GM18867 (cell line): ENCODE measurements at regions not wholly inside any gene's neighbourhood (a gene's known extent, or its start where the extent isn't known, plus 50 kb on each side); places are given as distances from the start of the nearest gene placed in this dataset.

ENCODE experiments used
- ATAC-seq: cut with Tn5 transposase; IDR thresholded peaks from one replicate; pipeline ENCODE4 v1.9.1; 2021; ENCODE audit warnings: mild to moderate bottlenecking, moderate library complexity; ENCODE audit not compliant: unreplicated experiment

- no peak for ATAC-seq
These were observed 328.9 kb downstream of the NUF2 start for GRCh38 chr1:163650624-163651023.

DNA sequence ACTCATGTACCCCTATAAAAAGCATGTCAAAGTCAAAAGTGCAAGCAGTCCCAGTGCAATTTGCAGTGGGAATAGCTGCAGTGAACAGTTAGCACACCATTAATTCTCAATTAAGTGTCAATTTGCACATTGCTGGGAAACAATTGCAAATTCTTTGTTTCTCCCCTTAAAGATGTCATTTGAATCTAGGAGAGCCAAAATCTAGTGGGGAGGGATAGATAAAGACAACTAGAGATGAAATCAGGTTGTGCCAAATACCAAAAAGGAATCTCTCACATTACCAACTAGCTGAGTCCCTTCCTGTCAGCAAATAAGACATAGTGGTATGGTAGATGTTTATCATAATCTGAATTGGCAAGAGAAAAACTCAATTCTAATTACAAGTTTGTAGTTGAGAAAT lies 330.7 kb downstream of the NUF2 start:
- ATAC-seq: no peak

- no peak for ATAC-seq
These were observed 333.8 kb downstream of the NUF2 start for GRCh38 chr1:163655565-163655964.

- ATAC-seq: no peak
These were observed 334.5 kb downstream of the NUF2 start for GRCh38 chr1:163656095-163656759.

DNA sequence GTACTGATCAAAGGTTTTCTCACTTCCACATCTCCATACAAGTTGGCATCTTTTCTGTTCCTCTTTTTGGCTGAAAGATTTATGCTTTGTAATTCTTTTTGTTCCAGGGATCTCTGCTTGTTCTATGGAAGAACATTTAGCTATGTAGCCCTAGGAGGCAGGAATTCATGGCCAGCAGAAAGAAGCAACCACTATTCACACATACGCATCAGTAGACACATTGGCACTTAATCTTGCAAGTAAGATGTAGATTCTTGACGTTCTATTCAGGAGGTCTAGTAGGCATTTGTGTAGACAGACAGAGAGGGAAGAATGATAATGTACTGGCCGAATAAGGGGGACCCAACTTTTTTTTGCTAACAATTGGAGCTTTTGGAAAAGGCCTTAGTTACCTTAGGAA lies 336.0 kb downstream of the NUF2 start:
- ATAC-seq: no peak

DNA sequence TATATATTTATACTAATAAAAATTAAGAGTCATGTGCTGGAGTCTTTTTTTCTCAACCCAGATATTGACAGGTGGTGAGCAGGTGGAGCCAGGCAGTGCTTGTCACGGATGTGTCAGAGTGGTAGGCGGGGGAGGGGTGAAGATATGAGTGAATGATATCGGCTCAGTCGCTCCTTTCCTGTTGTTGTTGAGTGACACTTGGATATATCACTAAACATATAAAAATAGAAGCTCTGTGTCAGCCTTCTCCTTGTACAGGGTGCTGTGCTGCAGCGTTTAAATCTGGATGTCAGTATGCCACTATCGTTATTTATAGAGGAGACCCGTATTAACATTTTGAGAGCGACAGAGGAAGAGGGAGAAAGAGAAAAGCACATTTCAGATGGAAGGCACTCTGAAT lies 339.6 kb downstream of the NUF2 start:
- no peak for ATAC-seq

DNA sequence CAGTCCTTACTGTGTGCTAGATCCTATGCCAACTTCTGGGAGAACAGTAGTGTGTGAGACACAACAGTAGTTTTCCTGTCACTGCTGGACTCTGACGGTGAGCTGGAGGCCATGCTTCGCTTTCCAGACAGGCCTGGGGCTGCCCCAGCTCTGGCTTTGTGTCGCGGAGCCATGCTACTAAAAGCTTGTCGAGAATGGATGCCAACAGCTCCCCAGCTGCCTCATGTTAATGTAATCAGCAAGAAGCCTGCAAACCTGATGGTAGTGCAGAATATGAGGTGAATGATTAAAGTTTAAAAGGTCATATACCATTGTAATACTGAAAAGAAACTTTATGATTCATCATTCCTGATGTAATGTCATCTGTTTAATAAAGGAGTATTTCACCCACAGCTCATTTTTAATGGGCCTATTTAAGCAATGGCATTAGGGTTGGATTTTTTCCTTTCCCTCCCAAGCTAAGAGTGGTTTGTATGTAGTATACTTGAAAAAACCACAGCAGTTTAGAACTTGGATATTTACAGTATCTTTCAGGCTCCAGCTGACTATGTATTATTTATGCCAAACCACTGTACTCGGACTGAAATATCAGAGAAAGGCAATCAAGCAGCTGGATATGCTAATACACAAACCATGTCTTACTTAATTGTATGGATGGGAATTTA lies 343.0 kb downstream of the NUF2 start:
- no peak for ATAC-seq

- no peak for ATAC-seq
These were observed 346.7 kb downstream of the NUF2 start for GRCh38 chr1:163668472-163668871.

GRCh38 chr1:163670989-163671757 lies 349.4 kb downstream of the NUF2 start:
- no peak for ATAC-seq

DNA sequence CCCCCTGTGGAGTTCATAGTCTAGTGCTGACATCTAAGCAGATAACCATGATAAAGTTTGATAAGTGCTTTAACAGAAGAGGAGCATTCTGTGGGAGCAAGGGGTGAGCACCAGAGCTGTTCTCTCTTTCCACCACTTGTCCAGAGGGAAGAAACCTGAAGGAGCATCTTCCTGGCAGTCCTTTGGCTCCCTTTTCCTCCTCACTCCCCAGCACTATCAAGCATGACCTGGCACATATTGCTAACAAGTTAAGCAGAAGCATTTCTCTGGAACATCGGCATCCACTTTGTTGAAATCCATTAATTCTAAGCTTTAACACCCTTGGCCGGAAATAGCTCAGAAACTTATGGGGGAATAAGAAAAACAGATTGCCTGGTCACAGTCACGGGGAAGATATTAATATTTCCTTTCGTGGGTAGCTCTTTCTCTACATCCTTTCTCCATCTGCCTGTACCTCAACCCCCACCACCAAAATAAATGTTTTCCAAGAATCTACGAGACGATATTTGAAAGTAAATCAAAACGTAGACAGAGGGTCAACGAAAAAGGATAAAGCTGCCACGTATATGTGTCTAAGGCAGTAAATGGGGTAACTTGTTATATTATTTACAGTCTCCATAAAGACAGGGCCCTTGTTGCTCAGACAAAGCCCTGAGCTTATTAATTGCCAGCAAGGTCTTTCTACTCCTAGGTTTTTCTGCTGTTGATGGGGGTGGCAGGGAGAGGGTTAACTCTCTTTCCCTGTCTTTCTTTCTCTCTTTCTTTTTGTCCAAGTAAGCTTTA lies 351.4 kb downstream of the NUF2 start:
- ATAC-seq: no peak

GRCh38 chr1:163673759-163674151 lies 352.0 kb downstream of the NUF2 start:
- no peak for ATAC-seq

- ATAC-seq: no peak
These were observed 352.5 kb downstream of the NUF2 start for GRCh38 chr1:163674236-163674635.

DNA sequence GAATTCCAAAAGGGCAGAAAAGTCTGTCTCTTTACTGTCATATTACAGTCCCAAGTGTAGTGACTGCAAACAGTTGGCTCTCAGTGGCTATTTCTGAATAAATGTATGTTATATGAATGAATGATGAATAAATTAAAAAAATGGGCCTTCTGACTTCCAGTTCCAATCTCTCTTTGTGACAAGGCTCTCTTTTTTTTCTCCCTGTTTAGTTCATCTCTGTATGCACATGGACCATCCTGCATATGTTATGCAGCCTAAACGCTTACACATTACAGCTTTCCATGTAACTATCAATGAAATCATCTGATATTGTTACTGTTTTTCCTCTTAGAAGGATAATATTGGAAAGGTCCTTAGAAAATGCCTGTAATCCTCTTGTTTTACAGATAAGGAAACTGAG lies 363.0 kb downstream of the NUF2 start:
- ATAC-seq: no peak

DNA sequence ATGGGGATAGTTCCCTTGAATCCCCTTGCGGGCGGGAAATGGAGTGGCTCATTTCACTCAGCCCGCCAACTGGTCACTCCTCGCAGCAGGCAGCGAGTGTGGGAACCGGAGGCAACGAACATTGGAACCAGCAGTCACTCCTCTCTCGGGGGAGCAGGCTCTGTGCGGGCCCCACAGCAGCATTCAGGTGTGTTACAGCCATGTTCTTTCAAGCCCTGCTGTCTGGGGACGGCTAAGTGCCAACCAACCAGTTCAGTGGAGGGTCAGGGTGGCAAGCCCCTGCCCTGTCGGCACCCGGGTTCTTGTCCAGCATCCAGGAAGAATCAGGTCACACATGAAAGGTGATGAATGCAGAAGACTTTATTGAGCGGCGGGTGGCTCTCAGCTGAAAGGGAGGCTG lies 370.5 kb downstream of the NUF2 start:
- no peak for ATAC-seq

- ATAC-seq: peak; percentile 82
These were observed 375.4 kb downstream of the NUF2 start for GRCh38 chr1:163697137-163697536.

- no peak for ATAC-seq
These were observed 380.1 kb downstream of the NUF2 start for GRCh38 chr1:163701783-163702374.

GRCh38 chr1:163703794-163704193 lies 382.0 kb downstream of the NUF2 start:
- ATAC-seq: no peak

GRCh38 chr1:163706915-163707314 lies 385.2 kb downstream of the NUF2 start:
- ATAC-seq: no peak

DNA sequence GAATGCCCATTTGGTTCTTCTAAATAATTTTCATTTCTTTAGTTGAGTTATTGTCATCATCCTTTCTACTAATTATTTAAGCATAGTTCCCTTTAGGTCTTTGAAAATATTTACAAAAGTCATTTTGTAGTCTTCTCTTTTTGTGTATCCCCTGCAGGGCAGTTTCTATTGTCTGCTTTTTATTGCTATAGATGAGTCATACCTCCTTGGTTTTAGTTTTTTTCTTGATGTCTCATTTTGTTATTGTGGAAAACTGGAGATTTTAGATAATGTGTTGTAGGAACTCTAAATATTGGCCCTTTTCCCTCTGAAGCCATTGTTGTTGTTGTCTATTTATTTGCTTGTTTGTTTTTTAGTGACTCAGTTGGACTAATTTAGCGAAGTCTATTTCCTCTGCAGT lies 387.9 kb downstream of the NUF2 start:
- no peak for ATAC-seq

GRCh38 chr1:163712321-163712720 lies 390.6 kb downstream of the NUF2 start:
- no peak for ATAC-seq

DNA sequence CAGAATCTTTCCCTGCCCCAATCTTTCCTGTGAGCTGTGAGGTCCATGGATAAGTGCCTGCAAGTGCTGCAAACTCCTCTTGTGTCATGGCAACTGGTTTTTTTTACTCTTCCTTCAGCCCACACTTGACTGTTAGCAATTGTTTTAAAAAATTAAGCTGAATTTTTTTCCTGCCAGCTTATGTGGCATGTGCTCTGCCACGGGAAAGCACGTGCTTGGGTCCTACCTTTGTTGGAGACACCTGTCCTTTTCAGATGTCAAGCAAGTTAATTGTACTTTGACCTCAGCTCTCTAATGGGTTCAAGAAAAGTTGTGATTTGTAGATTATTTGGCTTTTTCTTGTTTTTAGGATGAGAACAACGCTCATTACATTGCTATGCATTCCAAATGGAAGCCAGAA lies 398.5 kb downstream of the NUF2 start:
- ATAC-seq: no peak
